ENCODE measurements at regions not wholly inside any gene's neighbourhood (a gene's known extent, or its start where the extent isn't known, plus 50 kb on each side); places are given as distances from the start of the nearest gene placed in this dataset.

GRCh38 chr1:96038636-96039035, 682.9 kb upstream of the PTBP2 start:
- no peak for TF ChIP-seq ZNF431 (CRISPR knock-in tag; IDR thresholded peaks at IDR 0.05; ENCODE audit: borderline replicate concordance, low read depth)
- TF ChIP-seq ATF1 (CRISPR knock-in tag; IDR thresholded peaks at IDR 0.05), result no peak
- TF ChIP-seq DZIP1 (CRISPR knock-in tag; IDR thresholded peaks at IDR 0.05), result no peak
- no peak for TF ChIP-seq CREB1 (IDR thresholded peaks at IDR 0.05)
- TF ChIP-seq CREB1 (CRISPR knock-in tag; IDR thresholded peaks at IDR 0.05), result no peak
- no peak for TF ChIP-seq FOSL1 (CRISPR knock-in tag; IDR thresholded peaks at IDR 0.05; ENCODE audit: borderline replicate concordance)
- TF ChIP-seq ZMYM2 (CRISPR knock-in tag; IDR thresholded peaks at IDR 0.05), result no peak
- TF ChIP-seq FOXK1 (CRISPR knock-in tag; IDR thresholded peaks at IDR 0.05; ENCODE audit: borderline replicate concordance, low read depth), result no peak
- TF ChIP-seq SRSF4 (IDR thresholded peaks at IDR 0.05; ENCODE audit: low read depth, low read length, poor library complexity, severe bottlenecking), result no peak
- FAIRE-seq (no peak), DNase-seq (ENCODE audit: low spot score) (no peak), ATAC-seq (no peak)
- H3K27me3 ChIP-seq (ENCODE audit: control insufficient read depth in 1 of 2, insufficient read depth in 2 of 2, low read length in 2 of 2), result no peaks in the 10 kb centered on the region
- no peaks in the 10 kb centered on the region for H4K20me1 ChIP-seq (ENCODE audit: insufficient read depth, low read length)
- H3K36me3 ChIP-seq (replicated peaks in 1 of 2; ENCODE audit: control insufficient read depth in 1 of 2, insufficient read depth in 2 of 2, low read length in 2 of 2), result no peaks in the 10 kb centered on the region
- H3K79me2 ChIP-seq (ENCODE audit: insufficient read depth, low read length), result no peaks in the 10 kb centered on the region
- in situ Hi-C loops (cut with HindIII; ENCODE audit: extremely low pct_ligation_motif_present, low pct_unique_long_range_greater_than_20kb) (no loop called here), intact Hi-C loops (cut with micrococcal nuclease; ENCODE audit: unreplicated experiment) (no loop called here)
- no peak overlapping the region for H3K9ac ChIP-seq (ENCODE audit: insufficient read depth, low read depth, low read length)
- ChIA-PET CTCF (ENCODE audit: low intra/inter-chr PET ratio, low total read pairs) (no interaction called here), POLR2A (no interaction called here)
- no peak overlapping the region for H3K4me3 ChIP-seq (replicated peaks in 1 of 3; ENCODE audit: insufficient read depth in 1 of 3, low read depth in 2 of 3, low read length in 3 of 3)
- no TSS peak for BruUV-seq (replicated peaks)
- 0 out of 2 replicates have a peak, but pooled peaks cover 3% of the 10 kb centered on the region for H3K9me3 ChIP-seq (ENCODE audit: low read length)
- 0% methylated on average over 1 of the region's 1 CpG for WGBS (ENCODE audit: low lambda C conversion rate)
- H2AFZ ChIP-seq (ENCODE audit: low read length), result no peak overlapping the region
- no peak overlapping the region for H3K4me2 ChIP-seq (ENCODE audit: low read depth, low read length)
- H3K4me1 ChIP-seq (ENCODE audit: insufficient read depth, low read length), result no peaks in the 10 kb centered on the region
- H3K27ac ChIP-seq (ENCODE audit: extremely low read length, insufficient read depth, low read length), result no peak overlapping the region
